ENCODE measurements at regions not wholly inside any gene's neighbourhood (a gene's known extent, or its start where the extent isn't known, plus 50 kb on each side); places are given as distances from the start of the nearest gene placed in this dataset.

DNA sequence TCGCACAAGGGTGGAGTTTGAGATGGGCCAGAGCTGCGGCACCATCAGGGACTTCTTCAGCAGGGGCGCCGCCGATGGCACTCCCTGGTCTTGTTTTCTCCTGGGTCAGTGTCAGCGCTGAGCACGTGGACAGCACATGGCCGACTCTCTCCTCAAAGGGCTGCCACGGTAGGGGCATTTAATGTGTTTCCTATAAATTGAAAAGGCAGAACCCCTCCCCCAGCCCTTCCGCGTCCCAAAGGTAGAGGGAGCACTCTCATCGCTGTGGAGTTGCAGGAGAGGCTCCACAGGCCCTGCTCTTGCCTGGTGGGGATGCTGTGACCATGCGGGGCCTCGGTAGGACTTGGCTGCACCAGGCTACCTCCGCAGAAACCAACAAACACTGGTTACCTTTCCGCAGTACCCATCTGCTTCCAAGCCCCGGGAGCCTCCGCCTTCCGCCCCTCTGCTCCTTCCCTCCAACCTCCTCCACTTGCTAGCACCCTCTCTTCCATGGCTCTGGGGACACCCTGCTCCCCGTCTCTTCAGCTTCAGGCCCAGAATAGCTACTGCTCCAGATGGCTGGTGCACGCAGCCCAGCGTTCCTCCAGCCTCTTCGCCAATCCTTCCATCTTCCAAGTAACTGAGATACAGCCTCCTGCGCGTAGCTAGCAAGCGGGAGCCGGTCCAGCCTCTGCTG is 166.3 kb upstream of the ADCY1 start:
- Histone ChIP-seq H3K27ac (no peak overlapping the region), H3K27me3 (no peaks in the 10 kb centered on the region), H3K4me1 (no peaks in the 10 kb centered on the region), H3K36me3 (no peaks in the 10 kb centered on the region), H3K9me3 (peaks cover 0 to 12% of the 10 kb centered on the region in 2 donors), H3K4me3 (no peak overlapping the region)
- DNase-seq (ENCODE audit: low spot score), result no peak
- TF ChIP-seq, protein P1, sequence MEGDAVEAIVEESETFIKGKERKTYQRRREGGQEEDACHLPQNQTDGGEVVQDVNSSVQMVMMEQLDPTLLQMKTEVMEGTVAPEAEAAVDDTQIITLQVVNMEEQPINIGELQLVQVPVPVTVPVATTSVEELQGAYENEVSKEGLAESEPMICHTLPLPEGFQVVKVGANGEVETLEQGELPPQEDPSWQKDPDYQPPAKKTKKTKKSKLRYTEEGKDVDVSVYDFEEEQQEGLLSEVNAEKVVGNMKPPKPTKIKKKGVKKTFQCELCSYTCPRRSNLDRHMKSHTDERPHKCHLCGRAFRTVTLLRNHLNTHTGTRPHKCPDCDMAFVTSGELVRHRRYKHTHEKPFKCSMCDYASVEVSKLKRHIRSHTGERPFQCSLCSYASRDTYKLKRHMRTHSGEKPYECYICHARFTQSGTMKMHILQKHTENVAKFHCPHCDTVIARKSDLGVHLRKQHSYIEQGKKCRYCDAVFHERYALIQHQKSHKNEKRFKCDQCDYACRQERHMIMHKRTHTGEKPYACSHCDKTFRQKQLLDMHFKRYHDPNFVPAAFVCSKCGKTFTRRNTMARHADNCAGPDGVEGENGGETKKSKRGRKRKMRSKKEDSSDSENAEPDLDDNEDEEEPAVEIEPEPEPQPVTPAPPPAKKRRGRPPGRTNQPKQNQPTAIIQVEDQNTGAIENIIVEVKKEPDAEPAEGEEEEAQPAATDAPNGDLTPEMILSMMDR (IDR thresholded peaks at IDR 0.05), result no peak

DNA sequence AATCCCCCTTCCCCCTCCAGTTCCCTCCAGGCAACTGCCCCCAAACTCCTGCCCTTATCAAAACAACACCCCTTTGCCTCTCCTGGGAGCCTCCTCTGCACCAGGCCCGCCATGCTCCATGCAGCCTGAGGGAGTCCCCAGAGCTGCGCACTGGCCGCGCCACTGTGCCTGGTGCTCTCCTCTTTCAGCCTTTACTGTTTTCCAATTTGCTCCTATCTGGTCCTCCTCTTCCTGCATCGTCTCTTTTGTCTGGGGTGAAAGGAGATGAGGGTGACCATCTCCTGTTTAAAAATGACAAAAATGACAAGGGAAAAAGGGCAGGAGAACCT is 165.8 kb upstream of the ADCY1 start:
- TF ChIP-seq, protein P1 (IDR thresholded peaks at IDR 0.05), result no peak
- no peak overlapping the region for H3K4me3 ChIP-seq
- peaks cover 0 to 8% of the 10 kb centered on the region in 2 donors for H3K9me3 ChIP-seq
- no peaks in the 10 kb centered on the region for H3K4me1 ChIP-seq
- no peak for DNase-seq (ENCODE audit: low spot score)
- H3K27me3 ChIP-seq, result no peaks in the 10 kb centered on the region
- H3K36me3 ChIP-seq, result no peaks in the 10 kb centered on the region
- H3K27ac ChIP-seq, result no peak overlapping the region

DNA sequence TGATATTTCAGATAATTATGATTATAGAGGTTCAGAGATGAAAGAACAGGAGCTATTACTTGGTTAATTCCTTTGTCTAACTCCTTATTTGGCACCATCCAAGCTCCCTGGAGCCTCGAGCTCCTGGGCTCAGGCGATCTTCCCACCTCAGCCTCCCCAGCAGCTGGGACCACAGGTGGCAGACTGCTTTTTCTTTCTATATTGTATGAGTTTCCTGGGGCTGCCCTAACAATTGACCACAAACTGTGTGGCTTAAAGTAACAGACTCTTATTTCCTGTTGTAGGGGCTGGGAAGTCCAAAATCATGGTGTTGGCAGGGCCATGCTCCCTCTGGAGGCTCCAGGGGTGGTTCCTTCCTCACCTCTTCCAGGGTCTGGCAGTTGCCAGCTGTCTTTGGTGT is 163.3 kb upstream of the ADCY1 start:
- no peak for DNase-seq (ENCODE audit: low spot score)
- TF ChIP-seq, protein P1 (IDR thresholded peaks at IDR 0.05), result no peak
- Histone ChIP-seq H3K9me3 (no peaks in the 10 kb centered on the region), H3K36me3 (no peaks in the 10 kb centered on the region), H3K27me3 (no peaks in the 10 kb centered on the region), H3K4me3 (no peak overlapping the region), H3K4me1 (no peaks in the 10 kb centered on the region), H3K27ac (no peak overlapping the region)

DNA sequence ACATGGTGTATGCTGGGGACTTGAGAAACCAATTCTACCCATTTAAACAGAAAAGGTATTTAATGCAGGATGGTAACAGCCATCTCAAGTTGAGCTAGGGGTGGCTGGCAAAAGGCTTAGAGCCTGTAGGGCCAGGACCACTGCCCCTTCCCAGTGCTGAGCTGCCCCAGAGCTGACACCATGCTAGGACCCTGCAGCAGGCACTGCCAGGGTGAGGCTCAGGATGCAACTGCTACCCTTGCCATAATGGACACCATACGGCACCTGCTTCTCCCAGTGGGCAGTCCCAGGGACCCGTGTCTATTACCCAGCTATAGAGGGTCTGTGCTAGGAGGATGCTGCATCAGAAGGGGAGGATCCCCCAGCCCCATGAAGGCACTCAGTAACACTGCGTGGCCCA is 160.7 kb upstream of the ADCY1 start:
- Histone ChIP-seq H3K4me1 (no peaks in the 10 kb centered on the region), H3K27me3 (no peaks in the 10 kb centered on the region), H3K9me3 (no peaks in the 10 kb centered on the region), H3K36me3 (no peaks in the 10 kb centered on the region), H3K4me3 (no peak overlapping the region), H3K27ac (no peak overlapping the region)
- DNase-seq (ENCODE audit: low spot score), result no peak
- TF ChIP-seq, protein P1 (IDR thresholded peaks at IDR 0.05), result no peak

DNA sequence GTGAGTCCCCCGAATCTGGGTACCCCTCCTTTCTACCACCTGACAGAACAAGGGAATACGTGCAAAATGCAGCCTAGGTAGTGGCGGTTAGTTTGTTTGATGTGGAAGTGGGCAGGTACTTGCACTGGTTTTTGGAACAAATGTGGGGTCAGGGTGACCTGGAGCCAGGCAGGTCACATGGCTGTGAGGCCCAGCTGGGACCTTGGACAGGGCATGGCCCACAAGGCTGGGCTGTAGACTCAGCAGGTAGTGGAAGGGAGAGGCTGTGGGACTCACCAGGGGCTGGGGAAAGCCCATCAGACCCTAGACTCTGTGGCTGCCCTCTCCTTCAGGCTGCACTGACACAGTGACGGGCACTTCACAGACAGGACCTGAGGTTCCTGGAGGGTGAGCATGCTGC is 159.9 kb upstream of the ADCY1 start:
- no peaks in the 10 kb centered on the region for H3K9me3 ChIP-seq
- no peak for DNase-seq (ENCODE audit: low spot score)
- no peak overlapping the region for H3K4me3 ChIP-seq
- no peak overlapping the region for H3K27ac ChIP-seq
- TF ChIP-seq, protein P1 (IDR thresholded peaks at IDR 0.05), result no peak
- H3K36me3 ChIP-seq, result no peaks in the 10 kb centered on the region
- H3K27me3 ChIP-seq, result no peaks in the 10 kb centered on the region
- H3K4me1 ChIP-seq, result no peaks in the 10 kb centered on the region

DNA sequence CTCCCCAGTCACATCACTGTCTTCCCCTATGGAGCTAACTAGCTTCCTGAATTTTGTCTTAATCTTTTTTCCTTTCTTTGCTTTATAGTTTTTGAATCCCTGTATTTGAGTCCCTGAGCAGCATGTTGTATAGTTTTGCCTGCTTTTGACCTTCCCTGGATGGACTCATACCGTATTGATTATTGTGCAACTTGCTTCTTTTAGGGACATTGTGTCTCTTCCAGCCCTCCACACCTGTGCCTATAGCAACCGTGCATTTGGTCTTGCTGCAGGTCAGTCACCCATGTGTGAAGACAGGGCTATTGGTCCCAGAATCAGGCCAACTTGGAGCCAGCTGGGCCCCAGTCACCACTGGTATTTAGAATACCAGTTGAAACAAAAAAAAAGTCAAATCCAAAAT is 158.9 kb upstream of the ADCY1 start:
- TF ChIP-seq, protein P1 (IDR thresholded peaks at IDR 0.05), result no peak

More for the DNA sequence above, 158.9 kb upstream of the ADCY1 start:
- DNase-seq (ENCODE audit: low spot score), result no peak
- Histone ChIP-seq H3K27me3 (no peaks in the 10 kb centered on the region), H3K4me1 (no peaks in the 10 kb centered on the region), H3K9me3 (no peaks in the 10 kb centered on the region), H3K4me3 (no peak overlapping the region), H3K27ac (no peak overlapping the region), H3K36me3 (no peaks in the 10 kb centered on the region)

All from right atrium auricular region (tissue), 2 donors.